Upper lobe of left lung (tissue), 6 donors: ENCODE measurements at regions not wholly inside any gene's neighbourhood (a gene's known extent, or its start where the extent isn't known, plus 50 kb on each side); places are given as distances from the start of the nearest gene placed in this dataset.
"Not testable (repeated sequence)": the region's sequence is repeated elsewhere in the genome, so short reads cannot be mapped to it uniquely, and the experiment has no call there.

Source experiments
- ATAC-seq, 2 donors: fragments of 200-7000 bp; cut with Tn5 transposase; one replicate each; pipeline ENCODE4 v1.9.1; 2022; ENCODE audit warnings: mild to moderate bottlenecking in 2 of 2, moderate library complexity in 2 of 2; ENCODE audit not compliant: low FRiP score in 2 of 2
- DNase-seq, 2 donors: peaks; one replicate each; pipeline ENCODE4 v3.0.0-alpha.2; 2019 to 2020
- H3K27ac ChIP-seq, 4 donors: fragments of 200-600 bp; sonication (generic); one replicate each; pipeline ENCODE4 v1.5.1; 2016 to 2019
- H3K27me3 ChIP-seq, 4 donors: fragments of 200-600 bp; sonication (generic); one replicate each; pipeline ENCODE4 v1.5.1; 2017 to 2019
- H3K36me3 ChIP-seq, 4 donors: fragments of 200-600 bp; sonication (generic); one replicate each; pipeline ENCODE4 v1.5.1; 2016 to 2019
- H3K4me1 ChIP-seq, 4 donors: fragments of 200-600 bp; sonication (generic); one replicate each; pipeline ENCODE4 v1.5.1; 2018 to 2019
- H3K4me3 ChIP-seq, 4 donors: fragments of 200-600 bp; sonication (generic); one replicate each; pipeline ENCODE4 v1.5.1; 2017 to 2019; ENCODE audit warnings: mild to moderate bottlenecking in 2 of 4, moderate library complexity in 1 of 4
- H3K9me3 ChIP-seq, 4 donors: fragments of 200-600 bp; sonication (generic); one replicate each; pipeline ENCODE4 v1.5.1; 2018 to 2019
- CTCF ChIP-seq, 6 experiments: fragments of 450-650 bp in 4 of 6; fragments of 200-600 bp in 2 of 6; sonication (generic) in 2 of 6; IDR thresholded peaks; one replicate each; pipeline ENCODE4 v1.5.1; 2016 to 2019; ENCODE audit warnings: antibody characterized with exemption in 6 of 6
- EP300 ChIP-seq, 4 donors: sonication (generic); formaldehyde crosslinking; IDR thresholded peaks; one replicate each; pipeline ENCODE4 v1.5.1; 2017; ENCODE audit warnings: antibody characterized with exemption in 4 of 4, control low read depth in 2 of 4
- POLR2A ChIP-seq, 4 donors: fragments of 450-650 bp; IDR thresholded peaks; one replicate each; pipeline ENCODE4 v1.5.1; 2016 to 2017; ENCODE audit warnings: antibody characterized with exemption in 4 of 4, mild to moderate bottlenecking in 2 of 4
- POLR2AphosphoS5 ChIP-seq, 2 donors: sonication (generic); formaldehyde crosslinking; IDR thresholded peaks; one replicate each; pipeline ENCODE4 v1.5.1; 2017; ENCODE audit warnings: antibody characterized with exemption in 2 of 2
- WGBS, 2 donors: methylation state at CpG; one replicate each; pipeline ENCODE4 v1.1.5; 2017 to 2018; 5-methylcytosine and 5-hydroxymethylcytosine counted together
- donor health status: DM: no; HTN: no; CAD: no; lungs with moderate emphysema.
- donor health status: DM: no; HTN: yes; CAD: no; lungs with severe emphysema.

GRCh38 chr7:45324683-45325237 is 167.2 kb downstream of the RAMP3 start:
- Histone ChIP-seq H3K27me3 (no peaks in the 10 kb centered on the region), H3K9me3 (no peaks in the 10 kb centered on the region), H3K27ac (no peak overlapping the region), H3K4me1 (peaks cover 0 to 5% (median 0%) of the 10 kb centered on the region in 4 donors), H3K4me3 (no peak overlapping the region), H3K36me3 (no peaks in the 10 kb centered on the region)
- no peak for TF ChIP-seq CTCF (IDR thresholded peaks at IDR 0.05)
- no peak for TF ChIP-seq POLR2AphosphoS5 (IDR thresholded peaks at IDR 0.05)
- no peak for TF ChIP-seq EP300 (IDR thresholded peaks at IDR 0.05)
- TF ChIP-seq POLR2A (IDR thresholded peaks at IDR 0.05) = no peak
- 43 to 54% methylated on average over 4 of the region's 4 CpGs for WGBS, 2 donors
- no peak for ATAC-seq
- no peak for DNase-seq

- peaks cover 0 to 5% (median 0%) of the 10 kb centered on the region in 4 donors for H3K4me1 ChIP-seq
- H3K27me3 ChIP-seq = no peaks in the 10 kb centered on the region
- H3K36me3 ChIP-seq = no peaks in the 10 kb centered on the region
- no peak overlapping the region for H3K27ac ChIP-seq
- 85 to 88% methylated on average over 2 to 3 of the region's 3 CpGs for WGBS, 2 donors
- no peaks in the 10 kb centered on the region for H3K9me3 ChIP-seq
- H3K4me3 ChIP-seq = no peak overlapping the region
- no peak for ATAC-seq
- no peak for TF ChIP-seq EP300 (IDR thresholded peaks at IDR 0.05)
- no peak for TF ChIP-seq POLR2AphosphoS5 (IDR thresholded peaks at IDR 0.05)
- no peak for TF ChIP-seq POLR2A (IDR thresholded peaks at IDR 0.05)
- TF ChIP-seq CTCF (IDR thresholded peaks at IDR 0.05) = no peak
- DNase-seq = no peak
These were observed 167.8 kb downstream of the RAMP3 start for GRCh38 chr7:45325378-45325777.

- Histone ChIP-seq H3K36me3 (no peaks in the 10 kb centered on the region), H3K27me3 (no peaks in the 10 kb centered on the region), H3K4me3 (no peak overlapping the region), H3K4me1 (peaks cover 0 to 5% (median 0%) of the 10 kb centered on the region in 4 donors), H3K27ac (no peak overlapping the region), H3K9me3 (peaks cover 0 to 6% (median 5%) of the 10 kb centered on the region in 4 donors)
- TF ChIP-seq POLR2A (IDR thresholded peaks at IDR 0.05) = no peak
- no peak for TF ChIP-seq POLR2AphosphoS5 (IDR thresholded peaks at IDR 0.05)
- no peak for TF ChIP-seq EP300 (IDR thresholded peaks at IDR 0.05)
- no peak for TF ChIP-seq CTCF (IDR thresholded peaks at IDR 0.05)
- 68 to 74% methylated on average over 5 of the region's 5 CpGs for WGBS, 2 donors
- ATAC-seq = no peak
- DNase-seq = no peak
These were observed 170.9 kb downstream of the RAMP3 start for GRCh38 chr7:45328403-45328981.

- H3K4me3 ChIP-seq = no peak overlapping the region
- no peaks in the 10 kb centered on the region for H3K36me3 ChIP-seq
- peaks cover 4 to 8% (median 7%) of the 10 kb centered on the region in 4 donors for H3K9me3 ChIP-seq
- no peaks in the 10 kb centered on the region for H3K27me3 ChIP-seq
- TF ChIP-seq POLR2A (IDR thresholded peaks at IDR 0.05) (no peak), EP300 (IDR thresholded peaks at IDR 0.05) (no peak), POLR2AphosphoS5 (IDR thresholded peaks at IDR 0.05) (no peak), CTCF (IDR thresholded peaks at IDR 0.05) (no peak)
- DNase-seq (no peak), ATAC-seq (no peak)
- no peak overlapping the region for H3K27ac ChIP-seq
- no peaks in the 10 kb centered on the region for H3K4me1 ChIP-seq
- 93 to 97% methylated on average over 1 of the region's 1 CpG for WGBS, 2 donors
These were observed 174.0 kb downstream of the RAMP3 start for GRCh38 chr7:45331563-45331962.

- DNase-seq, H3K9me3 ChIP-seq, ATAC-seq, H3K36me3 ChIP-seq, H3K4me1 ChIP-seq, H3K27ac ChIP-seq, H3K4me3 ChIP-seq, H3K27me3 ChIP-seq: not testable (repeated sequence)
- 83 to 92% methylated on average over 2 of the region's 2 CpGs for WGBS, 2 donors
These were observed 177.4 kb downstream of the RAMP3 start for GRCh38 chr7:45335024-45335423.
